SK-N-SH (cell line): ENCODE measurements at regions not wholly inside any gene's neighbourhood (a gene's known extent, or its start where the extent isn't known, plus 50 kb on each side); places are given as distances from the start of the nearest gene placed in this dataset.

Experiments
- EP300 ChIP-seq, 2 experiments: IDR thresholded peaks; 2 replicates each; pipeline versions ENCODE4 v1.4.0 to v1.6.1; 2012; ENCODE audit warnings: borderline replicate concordance in 1 of 2, low read depth in 1 of 2, low read length in 1 of 2
- EZH2phosphoT487 ChIP-seq: fragments of 200-600 bp; sonication (generic); IDR thresholded peaks from 2 replicates; pipeline ENCODE4 v1.6.1; 2017; ENCODE audit warnings: low read depth, mixed run types, mild to moderate bottlenecking, antibody characterized with exemption, moderate library complexity, borderline replicate concordance
- FOXM1 ChIP-seq: IDR thresholded peaks from 2 replicates; pipeline ENCODE4 v1.4.0; 2012; ENCODE audit warnings: low read depth, mild to moderate bottlenecking
- GATA2 ChIP-seq: sonication (generic); formaldehyde crosslinking; IDR thresholded peaks from 2 replicates; pipeline ENCODE4 v1.5.0; 2020; ENCODE audit warnings: mild to moderate bottlenecking, missing genetic modification reagents
- NRF1 ChIP-seq: IDR thresholded peaks from 2 replicates; pipeline ENCODE4 v1.6.1; 2012; ENCODE audit warnings: low read depth, mild to moderate bottlenecking, low read length
- POLR2AphosphoS5 ChIP-seq: IDR thresholded peaks from 2 replicates; pipeline ENCODE4 v1.6.1; 2012; ENCODE audit warnings: low read depth, low read length
- RAD21 ChIP-seq: IDR thresholded peaks from 2 replicates; pipeline ENCODE4 v1.6.1; 2012; ENCODE audit warnings: mild to moderate bottlenecking, low read length
- TAF1 ChIP-seq: IDR thresholded peaks from 2 replicates; pipeline ENCODE4 v1.6.1; 2012; ENCODE audit warnings: low read depth, mild to moderate bottlenecking, low read length, moderate library complexity, borderline replicate concordance
- YY1 ChIP-seq: IDR thresholded peaks from 2 replicates; pipeline ENCODE4 v1.4.0; 2012; ENCODE audit warnings: low read depth, mild to moderate bottlenecking
- TF ChIP-seq, protein P1 (sequence below): fragments of 200-600 bp; sonication (generic); IDR thresholded peaks from 2 replicates; pipeline ENCODE4 v1.6.1; 2017; ENCODE audit warnings: antibody characterized with exemption, mild to moderate bottlenecking, moderate library complexity
- TF ChIP-seq, protein P2 (sequence below): IDR thresholded peaks from 2 replicates; pipeline ENCODE4 v1.4.0; 2012; ENCODE audit warnings: low read depth, borderline replicate concordance
- TF ChIP-seq, protein P3 (sequence below): IDR thresholded peaks from 2 replicates; pipeline ENCODE4 v1.6.1; 2012; ENCODE audit warnings: mild to moderate bottlenecking, low read depth, low read length, moderate library complexity

DNA sequence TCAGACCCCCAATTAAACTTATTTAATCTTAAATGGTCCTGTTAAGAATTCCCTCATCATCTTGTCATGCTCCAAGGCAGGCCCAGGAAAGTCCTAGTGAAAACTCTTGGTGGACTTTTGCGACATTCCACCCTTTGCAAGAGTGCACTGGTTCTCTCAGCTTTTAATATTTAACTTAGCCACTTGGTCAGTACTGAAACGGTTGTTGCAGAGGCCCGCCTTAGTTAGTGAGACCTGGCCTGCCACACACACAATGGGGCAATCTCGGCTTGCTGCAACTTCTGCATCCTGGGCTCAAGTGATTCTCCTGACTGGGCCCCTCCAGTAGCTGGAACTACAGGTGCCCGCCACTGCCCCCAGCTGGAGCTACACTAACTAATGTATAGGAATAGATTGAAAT lies 1366.0 kb downstream of the UQCRFS1 start:
- TF ChIP-seq EP300 (IDR thresholded peaks at IDR 0.05; ENCODE audit: borderline replicate concordance in 1 of 2, low read depth in 1 of 2, low read length in 1 of 2) (no peak), EZH2phosphoT487 (no peak), GATA2 (CRISPR knock-in tag) (no peak), RAD21 (no peak), TAF1 (no peak), YY1 (no peak), FOXM1 (no peak), POLR2AphosphoS5 (no peak), NRF1 (no peak)
- TF ChIP-seq, protein P1, sequence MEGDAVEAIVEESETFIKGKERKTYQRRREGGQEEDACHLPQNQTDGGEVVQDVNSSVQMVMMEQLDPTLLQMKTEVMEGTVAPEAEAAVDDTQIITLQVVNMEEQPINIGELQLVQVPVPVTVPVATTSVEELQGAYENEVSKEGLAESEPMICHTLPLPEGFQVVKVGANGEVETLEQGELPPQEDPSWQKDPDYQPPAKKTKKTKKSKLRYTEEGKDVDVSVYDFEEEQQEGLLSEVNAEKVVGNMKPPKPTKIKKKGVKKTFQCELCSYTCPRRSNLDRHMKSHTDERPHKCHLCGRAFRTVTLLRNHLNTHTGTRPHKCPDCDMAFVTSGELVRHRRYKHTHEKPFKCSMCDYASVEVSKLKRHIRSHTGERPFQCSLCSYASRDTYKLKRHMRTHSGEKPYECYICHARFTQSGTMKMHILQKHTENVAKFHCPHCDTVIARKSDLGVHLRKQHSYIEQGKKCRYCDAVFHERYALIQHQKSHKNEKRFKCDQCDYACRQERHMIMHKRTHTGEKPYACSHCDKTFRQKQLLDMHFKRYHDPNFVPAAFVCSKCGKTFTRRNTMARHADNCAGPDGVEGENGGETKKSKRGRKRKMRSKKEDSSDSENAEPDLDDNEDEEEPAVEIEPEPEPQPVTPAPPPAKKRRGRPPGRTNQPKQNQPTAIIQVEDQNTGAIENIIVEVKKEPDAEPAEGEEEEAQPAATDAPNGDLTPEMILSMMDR, result no peak
- TF ChIP-seq, protein P2, sequence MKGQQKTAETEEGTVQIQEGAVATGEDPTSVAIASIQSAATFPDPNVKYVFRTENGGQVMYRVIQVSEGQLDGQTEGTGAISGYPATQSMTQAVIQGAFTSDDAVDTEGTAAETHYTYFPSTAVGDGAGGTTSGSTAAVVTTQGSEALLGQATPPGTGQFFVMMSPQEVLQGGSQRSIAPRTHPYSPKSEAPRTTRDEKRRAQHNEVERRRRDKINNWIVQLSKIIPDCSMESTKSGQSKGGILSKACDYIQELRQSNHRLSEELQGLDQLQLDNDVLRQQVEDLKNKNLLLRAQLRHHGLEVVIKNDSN, result no peak
- TF ChIP-seq, protein P3, sequence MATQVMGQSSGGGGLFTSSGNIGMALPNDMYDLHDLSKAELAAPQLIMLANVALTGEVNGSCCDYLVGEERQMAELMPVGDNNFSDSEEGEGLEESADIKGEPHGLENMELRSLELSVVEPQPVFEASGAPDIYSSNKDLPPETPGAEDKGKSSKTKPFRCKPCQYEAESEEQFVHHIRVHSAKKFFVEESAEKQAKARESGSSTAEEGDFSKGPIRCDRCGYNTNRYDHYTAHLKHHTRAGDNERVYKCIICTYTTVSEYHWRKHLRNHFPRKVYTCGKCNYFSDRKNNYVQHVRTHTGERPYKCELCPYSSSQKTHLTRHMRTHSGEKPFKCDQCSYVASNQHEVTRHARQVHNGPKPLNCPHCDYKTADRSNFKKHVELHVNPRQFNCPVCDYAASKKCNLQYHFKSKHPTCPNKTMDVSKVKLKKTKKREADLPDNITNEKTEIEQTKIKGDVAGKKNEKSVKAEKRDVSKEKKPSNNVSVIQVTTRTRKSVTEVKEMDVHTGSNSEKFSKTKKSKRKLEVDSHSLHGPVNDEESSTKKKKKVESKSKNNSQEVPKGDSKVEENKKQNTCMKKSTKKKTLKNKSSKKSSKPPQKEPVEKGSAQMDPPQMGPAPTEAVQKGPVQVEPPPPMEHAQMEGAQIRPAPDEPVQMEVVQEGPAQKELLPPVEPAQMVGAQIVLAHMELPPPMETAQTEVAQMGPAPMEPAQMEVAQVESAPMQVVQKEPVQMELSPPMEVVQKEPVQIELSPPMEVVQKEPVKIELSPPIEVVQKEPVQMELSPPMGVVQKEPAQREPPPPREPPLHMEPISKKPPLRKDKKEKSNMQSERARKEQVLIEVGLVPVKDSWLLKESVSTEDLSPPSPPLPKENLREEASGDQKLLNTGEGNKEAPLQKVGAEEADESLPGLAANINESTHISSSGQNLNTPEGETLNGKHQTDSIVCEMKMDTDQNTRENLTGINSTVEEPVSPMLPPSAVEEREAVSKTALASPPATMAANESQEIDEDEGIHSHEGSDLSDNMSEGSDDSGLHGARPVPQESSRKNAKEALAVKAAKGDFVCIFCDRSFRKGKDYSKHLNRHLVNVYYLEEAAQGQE, result no peak
